GM12878 (cell line): ENCODE measurements at regions not wholly inside any gene's neighbourhood (a gene's known extent, or its start where the extent isn't known, plus 50 kb on each side); places are given as distances from the start of the nearest gene placed in this dataset.
A peak's percentile ranks its signal among the peaks of the same experiment; 100 is the strongest.

Experiments used
- ATAC-seq: fragments of 200-7000 bp; cut with Tn5 transposase; 3 replicates; pipeline ENCODE4 v1.9.1; 2020; ENCODE audit warnings: mild to moderate bottlenecking, moderate library complexity
- BruUV-seq: library from RNA; stranded (reverse); fragments of 400-500 nt; replicated peaks from 2 replicates; lab custom pipeline; 2021; lab: Mats Ljungman, UMichigan
- CTCF ChIA-PET: fragments of 300-600 bp; sonication (Branson Sonifier 250); formaldehyde crosslinking; extraction: SDS; loops from one replicate; lab custom pipeline; 2021; ENCODE audit warnings: inconsistent platforms; lab: Yijun Ruan, JAX
- POLR2A ChIA-PET: fragments of 350-600 bp; formaldehyde crosslinking; extraction: SDS; loops from one replicate; lab custom pipeline; 2021; ENCODE audit warnings: inconsistent platforms; lab: Charles Lee
- RAD21 ChIA-PET: fragments of 300-600 bp; sonication (Branson Sonifier 250); formaldehyde crosslinking; loops from one replicate; lab custom pipeline; 2023; ENCODE audit warnings: antibody characterized with exemption; ENCODE audit not compliant: unreplicated experiment; lab: Charles Lee
- SMC1A ChIA-PET: fragments of 300-600 bp; sonication (Branson Sonifier 250); formaldehyde crosslinking; loops from one replicate; lab custom pipeline; 2023; ENCODE audit not compliant: unreplicated experiment, uncharacterized antibody; lab: Charles Lee
- DNase-seq: peaks from one replicate; pipeline ENCODE4 v3.0.0-alpha.2; 2011; ENCODE audit warnings: low read depth, low spot score
- FAIRE-seq: peaks from 3 replicates; lab custom pipeline; 2011; peaks lifted over from hg19 to GRCh38; lab: Jason Lieb, UNC
- H2AFZ ChIP-seq: 2 replicates; pipeline ENCODE4 v1.6.0; 2011; ENCODE audit warnings: low read depth, low read length, control low read depth; ENCODE audit not compliant: control insufficient read depth
- H3K27ac ChIP-seq: 2 replicates; pipeline ENCODE4 v1.5.1; 2011; ENCODE audit warnings: control low read depth; ENCODE audit not compliant: control insufficient read depth, insufficient read depth
- H3K27me3 ChIP-seq, 2 experiments: replicated peaks in 1 of 2; 2 replicates each; pipeline versions ENCODE4 v1.6.0 to v1.6.1; 2011; ENCODE audit warnings: low read length in 1 of 2; ENCODE audit not compliant: control insufficient read depth in 2 of 2, insufficient read depth in 2 of 2
- H3K36me3 ChIP-seq, 2 experiments: 2 replicates each; pipeline ENCODE4 v1.5.1; 2011; ENCODE audit warnings: low read length in 1 of 2; ENCODE audit not compliant: control insufficient read depth in 2 of 2, insufficient read depth in 2 of 2
- H3K4me1 ChIP-seq: 2 replicates; pipeline ENCODE4 v1.6.1; 2011; ENCODE audit warnings: mild to moderate bottlenecking, low read length, moderate library complexity, mixed read lengths; ENCODE audit not compliant: control insufficient read depth, insufficient read depth
- H3K4me2 ChIP-seq: 2 replicates; pipeline ENCODE4 v1.6.0; 2011; ENCODE audit warnings: control low read depth; ENCODE audit not compliant: control insufficient read depth, insufficient read depth
- H3K4me3 ChIP-seq: fragments of 200-600 bp; sonication (generic); 2 replicates; pipeline ENCODE4 v1.5.1; 2016
- H3K79me2 ChIP-seq: 2 replicates; pipeline ENCODE4 v1.6.0; 2011; ENCODE audit warnings: low read length; ENCODE audit not compliant: control insufficient read depth, insufficient read depth
- H3K9ac ChIP-seq: 2 replicates; pipeline ENCODE4 v1.8.0; 2011; ENCODE audit warnings: low read length, control low read depth, mixed read lengths; ENCODE audit not compliant: control insufficient read depth, insufficient read depth
- H3K9me3 ChIP-seq: replicated peaks from 3 replicates; pipeline ENCODE4 v1.5.1; 2011; ENCODE audit warnings: mild to moderate bottlenecking, low read length; ENCODE audit not compliant: control insufficient read depth, insufficient read depth
- H4K20me1 ChIP-seq: 2 replicates; pipeline ENCODE4 v1.6.0; 2011; ENCODE audit not compliant: control insufficient read depth, insufficient read depth
- IKZF1 ChIP-seq: fragments of 450-650 bp; conservative IDR thresholded peaks from 2 replicates; pipeline ENCODE4 v1.6.1; 2017; ENCODE audit warnings: antibody characterized with exemption, mild to moderate bottlenecking
- MEF2B ChIP-seq: fragments of 450-650 bp; IDR thresholded peaks from 2 replicates; pipeline ENCODE4 v1.6.1; 2018; ENCODE audit warnings: mild to moderate bottlenecking, moderate library complexity; ENCODE audit not compliant: partially characterized antibody, poor library complexity, severe bottlenecking
- MLLT1 ChIP-seq: fragments of 450-650 bp; IDR thresholded peaks from 2 replicates; pipeline ENCODE4 v1.6.1; 2016; ENCODE audit warnings: mild to moderate bottlenecking
- NFIC ChIP-seq: IDR thresholded peaks from 2 replicates; pipeline ENCODE4 v1.6.1; 2012; ENCODE audit warnings: low read depth, mild to moderate bottlenecking, inconsistent platforms, low read length, moderate library complexity
- NR2F1 ChIP-seq: fragments of 450-650 bp; conservative IDR thresholded peaks from 2 replicates; pipeline ENCODE4 v1.6.1; 2017; ENCODE audit warnings: mild to moderate bottlenecking
- PBX3 ChIP-seq: IDR thresholded peaks from 2 replicates; pipeline ENCODE4 v1.6.1; 2011; ENCODE audit warnings: mild to moderate bottlenecking, low read depth, low read length, moderate library complexity; ENCODE audit not compliant: insufficient replicate concordance
- RBBP5 ChIP-seq: fragments of 200-600 bp; sonication (generic); conservative IDR thresholded peaks from 2 replicates; pipeline ENCODE4 v1.6.1; 2016
- TAF1 ChIP-seq: IDR thresholded peaks from 2 replicates; pipeline ENCODE4 v1.6.1; 2011; ENCODE audit warnings: mild to moderate bottlenecking, low read depth, low read length, borderline replicate concordance
- ZBTB11 ChIP-seq: fragments of 450-650 bp; formaldehyde crosslinking; IDR thresholded peaks from 2 replicates; pipeline ENCODE4 v1.5.0; 2022; ENCODE audit warnings: mild to moderate bottlenecking, missing genetic modification characterization
- ZNF217 ChIP-seq: fragments of 450-650 bp; IDR thresholded peaks from 2 replicates; pipeline ENCODE4 v1.6.1; 2017; ENCODE audit warnings: antibody characterized with exemption, mild to moderate bottlenecking
- WGBS: methylation state at CpG from one replicate; pipeline ENCODE4 v1.1.6; 2016; ENCODE audit warnings: low lambda C conversion rate; ENCODE audit not compliant: insufficient replicate concordance, insufficient coverage; ENCODE audit errors: missing lambda C conversion rate; 5-methylcytosine and 5-hydroxymethylcytosine counted together
- in situ Hi-C: fragments of 300-500 bp; cut with MboI; formaldehyde crosslinking; loops from 9 replicates; pipeline ENCODE4 v1.14.3; 2018; ENCODE audit warnings: mixed read lengths
- intact Hi-C: fragments of 100-400 bp; cut with micrococcal nuclease; formaldehyde crosslinking; loops from one replicate; pipeline ENCODE4 v1.14.2; 2022; ENCODE audit not compliant: unreplicated experiment
- TF ChIP-seq, protein P1 (sequence below): fragments of 450-650 bp; IDR thresholded peaks from 2 replicates; pipeline ENCODE4 v1.6.1; 2017; ENCODE audit warnings: mild to moderate bottlenecking

- CTCF ChIA-PET = interaction anchor here (1.0 to 1.8 kb wide), 4 partner anchors 10 to 218 kb away, joined by 3 to 4 read pairs (median 4); no protein-coding TSS in a partner anchor
- Histone ChIP-seq H3K27me3 (no peaks in the 10 kb centered on the region), H2AFZ (no peak overlapping the region), H3K79me2 (no peaks in the 10 kb centered on the region), H3K36me3 (no peaks in the 10 kb centered on the region), H4K20me1 (no peaks in the 10 kb centered on the region), H3K4me3 (no peak overlapping the region), H3K9ac (no peak overlapping the region), H3K9me3 (no peaks in the 10 kb centered on the region), H3K4me2 (no peak overlapping the region), H3K4me1 (no peaks in the 10 kb centered on the region), H3K27ac (no peak overlapping the region)
- RAD21 ChIA-PET = interaction anchor here (0.5 to 1.4 kb wide), 5 partner anchors 18 to 281 kb away, joined by 3 to 5 read pairs (median 3); no protein-coding TSS in a partner anchor
- FAIRE-seq (no peak), DNase-seq (no peak), ATAC-seq (peak; percentile 85)
- no TSS peak for BruUV-seq
- in situ Hi-C loops = no loop called here
- SMC1A ChIA-PET = interaction anchor here (0.7 to 1.5 kb wide), 7 partner anchors 18 to 286 kb away, joined by 3 to 6 read pairs (median 3); no protein-coding TSS in a partner anchor
- intact Hi-C loops = loop anchor here (10.0 kb wide), 1 partner anchor 217 kb away; no protein-coding TSS in a partner anchor
- POLR2A ChIA-PET = interaction anchor here (1.0 kb wide), 1 partner anchor 10 kb away, joined by 4 read pairs; no protein-coding TSS in a partner anchor
- 50% methylated on average over 13 of the region's 14 CpGs for WGBS
- TF ChIP-seq, protein P1, sequence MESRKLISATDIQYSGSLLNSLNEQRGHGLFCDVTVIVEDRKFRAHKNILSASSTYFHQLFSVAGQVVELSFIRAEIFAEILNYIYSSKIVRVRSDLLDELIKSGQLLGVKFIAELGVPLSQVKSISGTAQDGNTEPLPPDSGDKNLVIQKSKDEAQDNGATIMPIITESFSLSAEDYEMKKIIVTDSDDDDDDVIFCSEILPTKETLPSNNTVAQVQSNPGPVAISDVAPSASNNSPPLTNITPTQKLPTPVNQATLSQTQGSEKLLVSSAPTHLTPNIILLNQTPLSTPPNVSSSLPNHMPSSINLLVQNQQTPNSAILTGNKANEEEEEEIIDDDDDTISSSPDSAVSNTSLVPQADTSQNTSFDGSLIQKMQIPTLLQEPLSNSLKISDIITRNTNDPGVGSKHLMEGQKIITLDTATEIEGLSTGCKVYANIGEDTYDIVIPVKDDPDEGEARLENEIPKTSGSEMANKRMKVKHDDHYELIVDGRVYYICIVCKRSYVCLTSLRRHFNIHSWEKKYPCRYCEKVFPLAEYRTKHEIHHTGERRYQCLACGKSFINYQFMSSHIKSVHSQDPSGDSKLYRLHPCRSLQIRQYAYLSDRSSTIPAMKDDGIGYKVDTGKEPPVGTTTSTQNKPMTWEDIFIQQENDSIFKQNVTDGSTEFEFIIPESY = no peak
- TF ChIP-seq NR2F1 (0 out of 2 replicates have a peak, but pooled peaks have one; percentile 16), TAF1 (no peak), MLLT1 (no peak), NFIC (no peak), ZNF217 (no peak), RBBP5 (no peak), ZBTB11 (CRISPR knock-in tag) (no peak), MEF2B (peak; percentile 31), PBX3 (no peak), IKZF1 (0 out of 2 replicates have a peak, but pooled peaks have one; percentile 47)
Observed at GRCh38 chr10:34941471-34942357, 126.6 kb upstream of the PARD3 start.
